ENCODE measurements at regions not wholly inside any gene's neighbourhood (a gene's known extent, or its start where the extent isn't known, plus 50 kb on each side); places are given as distances from the start of the nearest gene placed in this dataset.

DNA sequence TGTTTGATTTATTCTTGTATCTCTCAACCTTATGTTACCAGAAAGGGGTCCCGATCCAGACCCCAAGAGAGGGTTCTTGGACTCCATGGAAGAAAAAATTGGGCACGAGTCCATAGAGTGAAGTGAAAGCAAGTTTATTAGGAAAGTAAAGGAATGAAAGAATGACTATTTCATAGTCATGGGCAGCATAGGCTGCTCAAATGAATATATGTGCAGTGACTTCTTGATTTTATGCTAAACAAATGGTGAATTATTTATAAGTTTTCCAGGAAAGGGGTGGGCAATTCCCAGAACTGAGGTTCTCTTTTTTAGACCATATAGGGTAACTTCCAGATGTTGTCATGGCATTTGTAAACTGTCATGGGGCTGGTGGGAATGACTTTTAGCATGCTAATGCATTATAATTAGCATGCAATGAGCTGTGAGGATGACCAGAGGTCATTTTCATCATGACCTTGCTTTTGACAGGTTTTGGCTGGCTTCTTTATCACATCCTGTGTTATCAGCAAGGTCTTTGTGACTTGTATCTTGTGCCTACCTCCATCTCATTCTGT is 832.4 kb upstream of the CDH2 start:
- no peak overlapping the region for H3K9ac ChIP-seq
- H3K4me2 ChIP-seq, result no peak overlapping the region
- H3K36me3 ChIP-seq, result no peaks in the 10 kb centered on the region
- H4K20me1 ChIP-seq, result no peaks in the 10 kb centered on the region
- H3K27ac ChIP-seq, result no peak overlapping the region
- no peaks in the 10 kb centered on the region for H3K27me3 ChIP-seq
- no peak overlapping the region for H3K4me3 ChIP-seq
- no peaks in the 10 kb centered on the region for H3K4me1 ChIP-seq
- TF ChIP-seq Cebpa-rat (IDR thresholded peaks at IDR 0.05), result no peak
- no peaks in the 10 kb centered on the region for H3K9me3 ChIP-seq (replicated peaks in 1 of 11)

DNA sequence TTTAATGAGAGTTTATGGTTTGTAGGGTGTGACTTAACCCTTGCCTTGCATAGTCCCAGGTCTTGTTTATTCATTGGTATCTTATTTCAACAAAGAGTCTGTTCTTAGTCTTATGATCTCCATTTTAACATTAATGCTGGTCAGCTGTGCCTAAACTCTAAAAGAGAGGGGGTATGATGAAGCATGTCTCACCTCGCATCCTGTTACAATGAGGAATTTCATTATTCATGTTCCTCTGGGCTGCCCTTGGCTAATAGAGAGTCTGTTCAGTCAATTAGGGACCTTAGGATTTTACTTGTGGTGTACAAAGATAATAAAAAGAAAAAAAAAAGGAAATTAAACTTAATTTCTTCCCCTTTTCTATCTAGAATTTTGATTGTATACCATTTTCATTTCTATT is 831.9 kb upstream of the CDH2 start:
- H4K20me1 ChIP-seq, result no peaks in the 10 kb centered on the region
- no peaks in the 10 kb centered on the region for H3K4me1 ChIP-seq
- no peak overlapping the region for H3K27ac ChIP-seq
- no peaks in the 10 kb centered on the region for H3K36me3 ChIP-seq
- no peaks in the 10 kb centered on the region for H3K9me3 ChIP-seq (replicated peaks in 1 of 11)
- no peak overlapping the region for H3K9ac ChIP-seq
- no peak overlapping the region for H3K4me2 ChIP-seq
- H3K27me3 ChIP-seq, result no peaks in the 10 kb centered on the region
- no peak for TF ChIP-seq Cebpa-rat (IDR thresholded peaks at IDR 0.05)
- no peak overlapping the region for H3K4me3 ChIP-seq

DNA sequence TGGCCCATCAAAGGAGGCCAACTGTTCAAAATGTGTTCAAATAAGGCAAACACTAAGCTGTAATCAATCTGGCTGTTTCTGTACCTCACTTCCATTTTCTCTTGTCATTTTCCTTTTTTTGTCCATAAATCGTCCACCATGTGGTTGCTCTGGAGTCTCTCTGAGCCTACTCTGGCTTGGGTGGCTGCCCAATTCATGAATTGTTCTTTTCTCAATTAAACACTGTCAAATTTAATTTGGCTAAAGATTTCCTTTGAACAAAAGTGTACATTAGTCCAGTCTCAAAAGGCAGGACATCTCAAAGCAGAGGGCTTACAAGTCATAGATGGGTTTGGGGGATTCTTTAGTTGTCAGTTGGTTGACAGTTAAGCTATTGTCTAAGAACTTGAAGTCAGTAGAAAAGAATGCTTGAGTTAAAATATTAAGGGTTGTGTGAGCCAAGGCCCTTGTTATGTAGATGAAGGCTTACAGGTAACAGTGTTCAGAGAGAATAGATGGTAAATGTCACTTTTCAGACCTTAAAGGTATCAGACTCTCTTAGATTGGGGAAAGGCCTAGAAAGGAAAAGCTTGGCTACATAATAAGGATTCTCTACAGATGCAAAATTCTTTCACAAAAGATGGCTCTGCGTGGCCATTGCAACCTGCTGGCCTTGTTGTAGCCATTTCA is 831.2 kb upstream of the CDH2 start:
- H3K4me1 ChIP-seq, result no peaks in the 10 kb centered on the region
- no peak for TF ChIP-seq Cebpa-rat (IDR thresholded peaks at IDR 0.05)
- no peaks in the 10 kb centered on the region for H4K20me1 ChIP-seq
- no peaks in the 10 kb centered on the region for H3K9me3 ChIP-seq (replicated peaks in 1 of 11)
- H3K27me3 ChIP-seq, result no peaks in the 10 kb centered on the region
- H3K27ac ChIP-seq, result no peak overlapping the region
- H3K4me3 ChIP-seq, result no peak overlapping the region
- no peak overlapping the region for H3K9ac ChIP-seq
- no peaks in the 10 kb centered on the region for H3K36me3 ChIP-seq
- no peak overlapping the region for H3K4me2 ChIP-seq

DNA sequence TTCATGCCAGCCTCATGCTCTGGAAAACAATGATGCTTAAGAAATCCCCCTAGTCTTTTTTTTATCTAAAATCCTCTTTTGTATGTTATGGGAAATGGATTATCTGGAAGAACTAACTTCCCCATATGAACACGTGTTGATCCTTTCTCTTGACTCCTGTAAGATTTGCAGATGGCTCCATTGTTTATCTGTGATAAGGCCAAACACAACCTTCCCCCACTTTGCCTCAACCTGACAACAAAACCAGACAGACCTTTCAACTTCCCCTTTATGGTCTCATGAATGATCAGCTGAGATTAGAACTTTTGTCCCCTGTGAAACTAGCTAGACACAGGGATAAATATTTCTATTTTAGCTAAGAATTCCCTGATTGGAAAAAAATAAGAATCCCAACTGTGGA is 828.0 kb upstream of the CDH2 start:
- no peak overlapping the region for H3K27ac ChIP-seq
- H3K27me3 ChIP-seq, result no peaks in the 10 kb centered on the region
- no peaks in the 10 kb centered on the region for H3K4me1 ChIP-seq
- no peak overlapping the region for H3K9ac ChIP-seq
- no peaks in the 10 kb centered on the region for H4K20me1 ChIP-seq
- H3K4me3 ChIP-seq, result no peak overlapping the region
- H3K9me3 ChIP-seq (replicated peaks in 1 of 11), result no peaks in the 10 kb centered on the region
- no peak for TF ChIP-seq Cebpa-rat (IDR thresholded peaks at IDR 0.05)
- no peak overlapping the region for H3K4me2 ChIP-seq
- no peaks in the 10 kb centered on the region for H3K36me3 ChIP-seq

DNA sequence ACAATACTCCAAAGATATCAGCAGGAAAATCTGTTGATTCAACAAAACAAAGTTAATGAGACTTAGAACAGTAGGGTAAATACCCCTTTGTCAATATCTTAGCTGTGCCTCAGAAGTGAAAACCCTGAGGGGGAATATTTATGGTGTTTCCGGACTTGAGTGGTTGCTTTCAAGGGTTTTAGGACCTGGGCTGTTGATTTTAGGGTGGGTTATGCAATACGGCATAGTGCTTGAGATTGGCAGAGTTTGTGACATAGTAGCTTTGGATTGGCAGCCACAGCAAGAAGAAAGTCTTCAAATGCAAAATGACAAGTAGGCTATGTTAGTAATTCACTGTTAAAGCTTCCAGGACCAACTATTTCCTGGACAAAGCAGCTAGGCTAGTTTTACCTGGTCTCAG is 826.3 kb upstream of the CDH2 start:
- H3K4me3 ChIP-seq, result no peak overlapping the region
- H3K4me1 ChIP-seq, result no peaks in the 10 kb centered on the region
- no peaks in the 10 kb centered on the region for H3K27me3 ChIP-seq
- no peak overlapping the region for H3K9ac ChIP-seq
- no peaks in the 10 kb centered on the region for H3K36me3 ChIP-seq
- no peaks in the 10 kb centered on the region for H3K9me3 ChIP-seq (replicated peaks in 1 of 11)
- no peak overlapping the region for H3K4me2 ChIP-seq
- no peak for TF ChIP-seq Cebpa-rat (IDR thresholded peaks at IDR 0.05)
- no peak overlapping the region for H3K27ac ChIP-seq
- H4K20me1 ChIP-seq, result no peaks in the 10 kb centered on the region

DNA sequence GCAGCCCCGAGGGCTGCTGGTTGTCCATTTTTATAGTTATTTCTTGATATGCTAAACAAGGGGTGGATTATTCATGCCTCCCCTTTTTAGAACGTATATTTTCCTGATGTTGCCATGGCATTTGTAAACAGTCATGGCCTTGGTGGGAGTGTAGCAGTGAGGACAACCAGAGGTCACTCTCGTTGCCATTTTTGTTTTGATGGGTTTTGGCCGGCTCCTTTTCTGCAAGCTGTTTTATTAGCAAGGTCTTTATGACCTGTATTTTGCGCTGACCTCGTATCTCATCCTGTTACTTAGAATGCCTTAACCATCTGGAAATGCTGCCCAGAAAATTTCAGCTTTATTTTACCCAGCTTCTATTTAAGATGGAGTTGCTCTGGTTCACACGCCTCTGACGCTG is 825.8 kb upstream of the CDH2 start:
- H3K4me1 ChIP-seq, result no peaks in the 10 kb centered on the region
- no peak overlapping the region for H3K9ac ChIP-seq
- H3K9me3 ChIP-seq (replicated peaks in 1 of 11), result no peaks in the 10 kb centered on the region
- H3K27ac ChIP-seq, result no peak overlapping the region
- no peak overlapping the region for H3K4me2 ChIP-seq
- no peaks in the 10 kb centered on the region for H3K27me3 ChIP-seq
- TF ChIP-seq Cebpa-rat (IDR thresholded peaks at IDR 0.05), result no peak
- no peaks in the 10 kb centered on the region for H3K36me3 ChIP-seq
- H4K20me1 ChIP-seq, result no peaks in the 10 kb centered on the region
- no peak overlapping the region for H3K4me3 ChIP-seq

DNA sequence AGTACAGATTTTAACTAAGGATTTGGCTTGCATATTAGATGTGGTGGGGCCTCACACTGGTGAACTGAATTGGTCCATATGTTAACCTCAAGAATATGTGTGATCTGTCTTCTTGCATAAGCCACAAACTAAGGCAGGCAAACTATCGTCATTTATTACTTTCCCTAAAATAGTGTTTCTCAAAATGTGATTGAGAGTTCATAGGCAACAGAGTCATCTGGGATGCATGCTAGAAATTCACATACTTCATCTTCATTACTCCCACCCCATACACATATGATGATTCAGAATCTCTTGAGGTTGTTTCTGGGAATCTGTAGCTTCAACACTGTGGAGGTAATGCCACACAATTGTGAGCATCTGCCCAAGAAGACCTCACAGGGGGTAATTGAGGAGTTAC is 822.8 kb upstream of the CDH2 start:
- Histone ChIP-seq H3K9ac (no peak overlapping the region), H3K27me3 (no peaks in the 10 kb centered on the region), H3K4me3 (no peak overlapping the region), H3K4me2 (no peak overlapping the region), H3K36me3 (no peaks in the 10 kb centered on the region), H3K27ac (no peak overlapping the region), H4K20me1 (no peaks in the 10 kb centered on the region), H3K9me3 (replicated peaks in 1 of 11) (no peaks in the 10 kb centered on the region), H3K4me1 (no peaks in the 10 kb centered on the region)
- TF ChIP-seq Cebpa-rat (IDR thresholded peaks at IDR 0.05), result no peak

DNA sequence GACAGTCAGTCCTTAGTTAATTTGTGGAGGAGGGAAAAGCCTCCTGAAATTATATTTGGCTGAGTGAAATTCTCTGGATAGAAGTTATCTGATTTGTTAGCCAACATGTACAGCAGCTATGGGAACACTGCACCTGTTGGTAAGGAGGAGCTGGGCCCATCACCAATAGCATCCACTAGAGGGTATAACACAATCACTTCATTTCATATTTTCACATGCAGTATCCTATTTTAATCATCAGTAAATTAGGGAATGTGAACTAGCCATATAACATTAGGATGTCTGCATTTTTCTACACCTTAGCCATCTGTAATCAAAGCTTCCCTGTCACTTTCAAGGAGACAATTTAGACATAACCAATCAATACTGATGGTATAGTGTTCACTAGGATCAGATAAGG is 818.4 kb upstream of the CDH2 start:
- no peak for TF ChIP-seq Cebpa-rat (IDR thresholded peaks at IDR 0.05)
- no peak overlapping the region for H3K27ac ChIP-seq

DNA sequence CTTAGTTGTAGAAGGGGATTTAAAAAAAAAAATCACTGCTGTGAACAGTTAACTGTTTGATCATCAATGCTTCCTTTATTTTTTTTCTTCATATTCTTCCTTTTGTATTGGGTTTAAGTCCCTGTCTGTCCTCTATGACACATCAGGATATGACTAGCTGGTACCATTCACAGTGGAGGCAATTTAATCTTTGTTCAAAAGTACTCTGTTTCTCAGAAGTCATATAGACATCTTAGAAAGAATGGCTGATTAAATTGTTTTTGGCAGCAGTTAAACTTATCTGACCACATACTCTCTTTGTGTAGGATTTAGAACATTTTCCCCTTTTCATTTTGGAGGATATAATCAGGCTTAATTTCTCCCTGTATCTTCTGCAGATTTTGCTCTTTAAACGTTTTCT is 807.8 kb upstream of the CDH2 start:
- no peaks in the 10 kb centered on the region for H3K4me1 ChIP-seq
- H3K4me3 ChIP-seq, result no peak overlapping the region
- H3K9ac ChIP-seq, result no peak overlapping the region
- H4K20me1 ChIP-seq, result no peaks in the 10 kb centered on the region
- H3K4me2 ChIP-seq, result no peak overlapping the region
- H3K36me3 ChIP-seq, result no peaks in the 10 kb centered on the region
- H3K27ac ChIP-seq, result no peak overlapping the region
- no peaks in the 10 kb centered on the region for H3K9me3 ChIP-seq (replicated peaks in 1 of 11)
- no peaks in the 10 kb centered on the region for H3K27me3 ChIP-seq
- no peak for TF ChIP-seq Cebpa-rat (IDR thresholded peaks at IDR 0.05)

More for the DNA sequence above, 818.4 kb upstream of the CDH2 start:
- Histone ChIP-seq H3K36me3 (no peaks in the 10 kb centered on the region), H3K4me3 (no peak overlapping the region), H4K20me1 (no peaks in the 10 kb centered on the region), H3K9me3 (replicated peaks in 1 of 11) (no peaks in the 10 kb centered on the region), H3K27me3 (no peaks in the 10 kb centered on the region), H3K4me2 (no peak overlapping the region), H3K4me1 (no peaks in the 10 kb centered on the region), H3K9ac (no peak overlapping the region)

DNA sequence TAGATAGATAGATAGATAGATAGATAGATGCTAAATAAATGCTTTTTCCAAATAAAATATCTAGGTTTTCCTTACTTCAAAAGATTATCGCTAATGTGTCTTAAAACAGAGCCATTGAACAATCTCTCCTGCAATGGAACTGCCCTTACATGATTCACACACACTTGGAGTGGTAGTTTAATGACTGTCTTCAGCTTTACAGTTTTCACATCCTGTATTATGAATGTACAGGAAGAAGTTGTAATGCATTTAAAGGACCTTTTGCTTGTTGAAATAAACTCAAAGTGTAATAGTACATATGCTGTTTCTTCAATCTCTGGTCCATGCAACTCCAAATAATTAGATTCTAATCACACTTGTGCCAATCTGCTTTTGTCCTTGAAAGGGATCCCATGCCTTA is 797.6 kb upstream of the CDH2 start:
- Histone ChIP-seq H4K20me1 (no peaks in the 10 kb centered on the region), H3K9ac (no peak overlapping the region), H3K27me3 (no peaks in the 10 kb centered on the region), H3K9me3 (replicated peaks in 1 of 11) (no peaks in the 10 kb centered on the region), H3K27ac (no peak overlapping the region), H3K4me2 (no peak overlapping the region), H3K4me3 (no peak overlapping the region), H3K36me3 (no peaks in the 10 kb centered on the region), H3K4me1 (no peaks in the 10 kb centered on the region)
- TF ChIP-seq Cebpa-rat (IDR thresholded peaks at IDR 0.05), result no peak

Data from BLaER1 treated with 17β-estradiol and CSF1 and Interleukin-3, amounts not matched to agents 10 nM and 100 nM (cell line).